Nephron (organoid): ENCODE measurements at regions not wholly inside any gene's neighbourhood (a gene's known extent, or its start where the extent isn't known, plus 50 kb on each side); places are given as distances from the start of the nearest gene placed in this dataset.

Experiments used
- H3K27ac Mint-ChIP-seq, 3 experiments: 2 replicates each; pipeline ENCODE4 v1.8.0; 2020; ENCODE audit warnings: mixed read lengths in 3 of 3, mild to moderate bottlenecking in 2 of 3, moderate library complexity in 1 of 3
- H3K27me3 Mint-ChIP-seq: 2 replicates; pipeline ENCODE4 v1.8.0; 2021; ENCODE audit warnings: low read depth, mild to moderate bottlenecking, moderate library complexity, mixed read lengths
- H3K36me3 Mint-ChIP-seq: 2 replicates; pipeline ENCODE4 v1.8.0; 2020; ENCODE audit warnings: low read depth, mixed read lengths
- H3K4me1 Mint-ChIP-seq: 2 replicates; pipeline ENCODE4 v1.8.0; 2020; ENCODE audit warnings: mixed read lengths
- H3K4me3 Mint-ChIP-seq, 3 experiments: 2 replicates each; pipeline ENCODE4 v1.8.0; 2020; ENCODE audit warnings: mild to moderate bottlenecking in 3 of 3, mixed read lengths in 3 of 3, moderate library complexity in 2 of 3
- H3K9me3 Mint-ChIP-seq: 2 replicates; pipeline ENCODE4 v1.8.0; 2020; ENCODE audit warnings: mixed read lengths
- CTCF ChIP-seq, 3 experiments: fragments of 200-600 bp; sonication (generic); IDR thresholded peaks; one replicate each; pipeline ENCODE4 v1.5.0; 2021; ENCODE audit warnings: antibody characterized with exemption in 3 of 3; ENCODE audit not compliant: unreplicated experiment in 3 of 3

GRCh38 chr5:90227683-90228082 is 181.9 kb downstream of the CETN3 start:
- Mint-ChIP-seq H3K36me3 (no peaks in the 10 kb centered on the region), H3K4me3 (no peak overlapping the region), H3K4me1 (peaks cover 14% of the 10 kb centered on the region), H3K27ac (peak overlapping the region in 1 of 3 experiments; percentile 7), H3K9me3 (no peaks in the 10 kb centered on the region), H3K27me3 (no peaks in the 10 kb centered on the region)
- no peak for TF ChIP-seq CTCF (IDR thresholded peaks at IDR 0.05; ENCODE audit: unreplicated experiment in 3 of 3)

GRCh38 chr5:90226433-90227099 is 183.0 kb downstream of the CETN3 start:
- Mint-ChIP-seq H3K36me3 (no peaks in the 10 kb centered on the region), H3K27ac (peak overlapping the region in 1 of 3 experiments; percentile 67), H3K4me3 (no peak overlapping the region), H3K27me3 (no peaks in the 10 kb centered on the region), H3K4me1 (peaks cover 14% of the 10 kb centered on the region), H3K9me3 (no peaks in the 10 kb centered on the region)
- no peak for TF ChIP-seq CTCF (IDR thresholded peaks at IDR 0.05; ENCODE audit: unreplicated experiment in 3 of 3)

GRCh38 chr5:90224342-90224741 is 185.2 kb downstream of the CETN3 start:
- H3K9me3 Mint-ChIP-seq: no peaks in the 10 kb centered on the region
- no peak for TF ChIP-seq CTCF (IDR thresholded peaks at IDR 0.05; ENCODE audit: unreplicated experiment in 3 of 3)
- H3K27me3 Mint-ChIP-seq: no peaks in the 10 kb centered on the region
- H3K4me1 Mint-ChIP-seq: peaks cover 14% of the 10 kb centered on the region
- H3K27ac Mint-ChIP-seq: no peak overlapping the region
- H3K36me3 Mint-ChIP-seq: no peaks in the 10 kb centered on the region
- H3K4me3 Mint-ChIP-seq: no peak overlapping the region

- Mint-ChIP-seq H3K36me3 (no peaks in the 10 kb centered on the region), H3K27ac (no peak overlapping the region), H3K4me3 (no peak overlapping the region), H3K4me1 (peaks cover 14% of the 10 kb centered on the region), H3K27me3 (no peaks in the 10 kb centered on the region), H3K9me3 (no peaks in the 10 kb centered on the region)
- no peak for TF ChIP-seq CTCF (IDR thresholded peaks at IDR 0.05; ENCODE audit: unreplicated experiment in 3 of 3)
Observed at GRCh38 chr5:90223756-90224155, 185.8 kb downstream of the CETN3 start.

GRCh38 chr5:90221951-90222350 is 187.6 kb downstream of the CETN3 start:
- Mint-ChIP-seq H3K4me1 (peaks cover 5% of the 10 kb centered on the region), H3K4me3 (no peak overlapping the region), H3K36me3 (no peaks in the 10 kb centered on the region), H3K27ac (no peak overlapping the region), H3K27me3 (no peaks in the 10 kb centered on the region), H3K9me3 (peaks cover 2% of the 10 kb centered on the region)
- TF ChIP-seq CTCF (IDR thresholded peaks at IDR 0.05; ENCODE audit: unreplicated experiment in 3 of 3): no peak

GRCh38 chr5:90220554-90220953 is 189.0 kb downstream of the CETN3 start:
- H3K4me1 Mint-ChIP-seq: no peaks in the 10 kb centered on the region
- H3K4me3 Mint-ChIP-seq: no peak overlapping the region
- H3K27ac Mint-ChIP-seq: no peak overlapping the region
- peaks cover 7% of the 10 kb centered on the region for H3K9me3 Mint-ChIP-seq
- no peak for TF ChIP-seq CTCF (IDR thresholded peaks at IDR 0.05; ENCODE audit: unreplicated experiment in 3 of 3)
- H3K36me3 Mint-ChIP-seq: no peaks in the 10 kb centered on the region
- H3K27me3 Mint-ChIP-seq: no peaks in the 10 kb centered on the region
